ENCODE measurements at regions not wholly inside any gene's neighbourhood (a gene's known extent, or its start where the extent isn't known, plus 50 kb on each side); places are given as distances from the start of the nearest gene placed in this dataset.

GRCh38 chr9:29214690-29215253, 1641.5 kb upstream of the C9orf72 start:
- intact Hi-C loops (cut with DNase I; ENCODE audit: low total_unique reads) = no loop called here
- H3K4me3 ChIP-seq (ENCODE audit: low read depth, poor library complexity, severe bottlenecking) = no peak overlapping the region
- TF ChIP-seq POLR2A (IDR thresholded peaks at IDR 0.05) = no peak
- TF ChIP-seq CTCF (IDR thresholded peaks at IDR 0.05) = no peak
- DNase-seq (ENCODE audit: low spot score in 2 of 2) = no peak
- 1 to 4% methylated on average over 31 of the region's 31 CpGs for WGBS, 2 donors

GRCh38 chr9:29217966-29218365, 1644.7 kb upstream of the C9orf72 start:
- DNase-seq (ENCODE audit: low spot score in 2 of 2) = no peak
- intact Hi-C loops (cut with DNase I; ENCODE audit: low total_unique reads) = no loop called here
- 91 to 100% methylated on average over 1 of the region's 1 CpG for WGBS, 2 donors
- no peak overlapping the region for H3K4me3 ChIP-seq (ENCODE audit: low read depth, poor library complexity, severe bottlenecking)
- TF ChIP-seq POLR2A (IDR thresholded peaks at IDR 0.05) (no peak), CTCF (IDR thresholded peaks at IDR 0.05) (no peak)

GRCh38 chr9:29220596-29221251, 1647.4 kb upstream of the C9orf72 start:
- DNase-seq (ENCODE audit: low spot score in 2 of 2) = no peak
- TF ChIP-seq CTCF (IDR thresholded peaks at IDR 0.05) = no peak
- no peak for TF ChIP-seq POLR2A (IDR thresholded peaks at IDR 0.05)
- H3K4me3 ChIP-seq (ENCODE audit: low read depth, poor library complexity, severe bottlenecking) = no peak overlapping the region
- 56 to 68% methylated on average over 2 of the region's 2 CpGs for WGBS, 2 donors
- intact Hi-C loops (cut with DNase I; ENCODE audit: low total_unique reads) = no loop called here

- H3K4me3 ChIP-seq (ENCODE audit: low read depth, poor library complexity, severe bottlenecking) = no peak overlapping the region
- no peak for DNase-seq (ENCODE audit: low spot score in 2 of 2)
- intact Hi-C loops (cut with DNase I; ENCODE audit: low total_unique reads) = no loop called here
- WGBS, 2 donors = 68 to 70% methylated on average over 2 of the region's 2 CpGs
- TF ChIP-seq POLR2A (IDR thresholded peaks at IDR 0.05) (no peak), CTCF (IDR thresholded peaks at IDR 0.05) (no peak)
These were observed 1655.3 kb upstream of the C9orf72 start for GRCh38 chr9:29228558-29228957.

GRCh38 chr9:29230931-29231330, 1657.7 kb upstream of the C9orf72 start:
- H3K4me3 ChIP-seq (ENCODE audit: low read depth, poor library complexity, severe bottlenecking) = no peak overlapping the region
- intact Hi-C loops (cut with DNase I; ENCODE audit: low total_unique reads) = no loop called here
- WGBS, 2 donors = 87 to 90% methylated on average over 2 of the region's 2 CpGs
- no peak for DNase-seq (ENCODE audit: low spot score in 2 of 2)
- TF ChIP-seq CTCF (IDR thresholded peaks at IDR 0.05) (no peak), POLR2A (IDR thresholded peaks at IDR 0.05) (no peak)

- 89 to 92% methylated on average over 2 of the region's 2 CpGs for WGBS, 2 donors
- TF ChIP-seq POLR2A (IDR thresholded peaks at IDR 0.05) (no peak), CTCF (IDR thresholded peaks at IDR 0.05) (no peak)
- no peak overlapping the region for H3K4me3 ChIP-seq (ENCODE audit: low read depth, poor library complexity, severe bottlenecking)
- DNase-seq (ENCODE audit: low spot score in 2 of 2) = no peak
- intact Hi-C loops (cut with DNase I; ENCODE audit: low total_unique reads) = no loop called here
These were observed 1659.9 kb upstream of the C9orf72 start for GRCh38 chr9:29233193-29233592.

Measured in lower leg skin (tissue), 4 donors.